ENCODE measurements at regions not wholly inside any gene's neighbourhood (a gene's known extent, or its start where the extent isn't known, plus 50 kb on each side); places are given as distances from the start of the nearest gene placed in this dataset.

DNA sequence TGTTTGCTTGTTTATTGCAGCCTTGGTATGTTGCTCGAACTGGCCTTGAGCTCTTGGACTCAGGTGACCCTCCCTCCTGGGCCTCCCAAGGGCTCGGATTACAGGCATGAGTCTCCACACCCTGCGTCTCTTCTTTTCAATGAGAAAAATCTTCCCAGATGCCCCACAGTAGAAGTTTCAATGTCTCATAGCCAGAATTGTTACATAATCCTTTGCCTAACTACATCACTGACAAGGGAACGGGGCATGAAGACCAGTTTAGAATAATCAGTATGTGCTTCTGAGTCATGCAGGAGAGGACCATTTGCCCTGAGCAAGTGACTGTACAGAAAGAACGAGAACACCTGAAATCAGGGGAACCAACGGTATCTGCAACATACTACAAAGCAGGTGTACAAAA lies 61.9 kb upstream of the RBBP6 start:
- TF ChIP-seq EZH2 (IDR thresholded peaks at IDR 0.05; ENCODE audit: low read depth, low read length, severe bottlenecking) (no peak), TAF1 (IDR thresholded peaks at IDR 0.05; ENCODE audit: low read depth, low read length) (no peak), EP300 (IDR thresholded peaks at IDR 0.05; ENCODE audit: borderline replicate concordance in 1 of 2, low read depth in 2 of 2, low read length in 2 of 2) (no peak)

All from H1 (cell line).